ENCODE measurements at regions not wholly inside any gene's neighbourhood (a gene's known extent, or its start where the extent isn't known, plus 50 kb on each side); places are given as distances from the start of the nearest gene placed in this dataset.

DNA sequence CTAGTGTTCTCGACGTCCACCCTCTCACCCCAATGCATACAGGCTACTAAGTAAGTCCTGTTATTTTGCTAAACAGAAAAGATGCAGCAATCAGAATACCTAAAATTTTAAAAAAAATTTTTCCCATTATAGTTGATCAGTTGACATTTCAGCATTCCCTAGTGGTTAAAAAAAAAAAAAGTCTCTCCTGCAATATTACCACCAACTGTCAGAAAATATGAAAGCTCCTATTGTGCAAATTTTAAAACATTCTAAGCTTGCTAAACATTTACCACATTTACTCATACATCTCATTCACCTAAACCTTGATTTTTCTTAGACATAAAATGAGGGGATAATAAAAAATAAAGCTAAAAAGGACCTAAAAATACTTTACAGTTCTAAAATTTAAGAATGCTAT, 165.6 kb downstream of the AVL9 start:
- TF ChIP-seq, protein P1, sequence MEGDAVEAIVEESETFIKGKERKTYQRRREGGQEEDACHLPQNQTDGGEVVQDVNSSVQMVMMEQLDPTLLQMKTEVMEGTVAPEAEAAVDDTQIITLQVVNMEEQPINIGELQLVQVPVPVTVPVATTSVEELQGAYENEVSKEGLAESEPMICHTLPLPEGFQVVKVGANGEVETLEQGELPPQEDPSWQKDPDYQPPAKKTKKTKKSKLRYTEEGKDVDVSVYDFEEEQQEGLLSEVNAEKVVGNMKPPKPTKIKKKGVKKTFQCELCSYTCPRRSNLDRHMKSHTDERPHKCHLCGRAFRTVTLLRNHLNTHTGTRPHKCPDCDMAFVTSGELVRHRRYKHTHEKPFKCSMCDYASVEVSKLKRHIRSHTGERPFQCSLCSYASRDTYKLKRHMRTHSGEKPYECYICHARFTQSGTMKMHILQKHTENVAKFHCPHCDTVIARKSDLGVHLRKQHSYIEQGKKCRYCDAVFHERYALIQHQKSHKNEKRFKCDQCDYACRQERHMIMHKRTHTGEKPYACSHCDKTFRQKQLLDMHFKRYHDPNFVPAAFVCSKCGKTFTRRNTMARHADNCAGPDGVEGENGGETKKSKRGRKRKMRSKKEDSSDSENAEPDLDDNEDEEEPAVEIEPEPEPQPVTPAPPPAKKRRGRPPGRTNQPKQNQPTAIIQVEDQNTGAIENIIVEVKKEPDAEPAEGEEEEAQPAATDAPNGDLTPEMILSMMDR (IDR thresholded peaks at IDR 0.05) = no peak
- no peak for TF ChIP-seq POLR2A (IDR thresholded peaks at IDR 0.05)
